ENCODE measurements at regions not wholly inside any gene's neighbourhood (a gene's known extent, or its start where the extent isn't known, plus 50 kb on each side); places are given as distances from the start of the nearest gene placed in this dataset.

GRCh38 chr5:174608631-174609097, 115.7 kb upstream of the MSX2 start:
- TF ChIP-seq CTCF (IDR thresholded peaks at IDR 0.05) (no peak), EP300 (IDR thresholded peaks at IDR 0.05) (no peak), POLR2A (IDR thresholded peaks at IDR 0.05) (no peak)

Measured in tibial nerve (tissue), 4 donors.